Stromal cell of bone marrow (primary cell): ENCODE measurements at regions not wholly inside any gene's neighbourhood (a gene's known extent, or its start where the extent isn't known, plus 50 kb on each side); places are given as distances from the start of the nearest gene placed in this dataset.
"Not testable (repeated sequence)": the region's sequence is repeated elsewhere in the genome, so short reads cannot be mapped to it uniquely, and the experiment has no call there.

Experiments
- DNase-seq: peaks from one replicate; pipeline ENCODE4 v3.0.0-alpha.2; 2012; ENCODE audit warnings: low read depth

DNA sequence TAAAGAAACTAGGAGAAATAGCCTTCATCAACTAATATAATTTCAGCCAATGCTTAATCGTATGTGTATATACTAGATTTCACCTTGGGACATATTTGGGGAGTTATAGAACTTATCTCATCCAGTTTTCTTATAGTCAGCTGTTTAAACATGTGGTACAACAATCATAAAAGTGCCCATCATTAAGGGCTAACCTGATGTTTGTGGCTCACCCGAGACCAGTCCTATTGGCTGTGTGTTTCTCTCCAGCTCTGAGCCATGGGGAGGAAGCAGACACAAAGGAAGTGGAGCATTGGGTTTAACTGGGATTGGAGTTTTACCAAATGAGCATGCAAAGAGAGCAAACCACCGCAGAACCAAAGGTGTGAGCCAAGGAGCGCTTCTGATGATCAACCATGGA, 114.3 kb upstream of the KLF12 start:
- no peak for DNase-seq

DNA sequence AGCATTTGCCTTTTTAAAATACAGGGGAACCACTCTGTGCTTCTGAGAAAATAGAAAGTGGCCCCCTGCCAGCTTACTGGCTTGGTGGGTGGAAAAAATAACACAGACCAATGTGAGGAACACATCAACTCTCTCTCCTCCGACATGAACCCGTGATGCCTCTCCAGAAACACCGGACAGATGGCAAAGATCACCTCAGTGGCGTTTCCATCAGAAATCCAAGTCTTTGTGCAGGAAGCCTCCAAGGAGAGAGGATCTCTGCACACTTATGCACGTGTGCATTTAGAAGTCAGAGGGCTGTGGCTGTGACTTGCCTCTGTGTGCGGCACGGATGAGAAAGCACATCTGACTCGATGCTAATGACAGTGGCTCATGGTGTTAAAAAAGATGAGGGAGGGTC, 112.3 kb upstream of the KLF12 start:
- DNase-seq = peak; percentile 64

DNA sequence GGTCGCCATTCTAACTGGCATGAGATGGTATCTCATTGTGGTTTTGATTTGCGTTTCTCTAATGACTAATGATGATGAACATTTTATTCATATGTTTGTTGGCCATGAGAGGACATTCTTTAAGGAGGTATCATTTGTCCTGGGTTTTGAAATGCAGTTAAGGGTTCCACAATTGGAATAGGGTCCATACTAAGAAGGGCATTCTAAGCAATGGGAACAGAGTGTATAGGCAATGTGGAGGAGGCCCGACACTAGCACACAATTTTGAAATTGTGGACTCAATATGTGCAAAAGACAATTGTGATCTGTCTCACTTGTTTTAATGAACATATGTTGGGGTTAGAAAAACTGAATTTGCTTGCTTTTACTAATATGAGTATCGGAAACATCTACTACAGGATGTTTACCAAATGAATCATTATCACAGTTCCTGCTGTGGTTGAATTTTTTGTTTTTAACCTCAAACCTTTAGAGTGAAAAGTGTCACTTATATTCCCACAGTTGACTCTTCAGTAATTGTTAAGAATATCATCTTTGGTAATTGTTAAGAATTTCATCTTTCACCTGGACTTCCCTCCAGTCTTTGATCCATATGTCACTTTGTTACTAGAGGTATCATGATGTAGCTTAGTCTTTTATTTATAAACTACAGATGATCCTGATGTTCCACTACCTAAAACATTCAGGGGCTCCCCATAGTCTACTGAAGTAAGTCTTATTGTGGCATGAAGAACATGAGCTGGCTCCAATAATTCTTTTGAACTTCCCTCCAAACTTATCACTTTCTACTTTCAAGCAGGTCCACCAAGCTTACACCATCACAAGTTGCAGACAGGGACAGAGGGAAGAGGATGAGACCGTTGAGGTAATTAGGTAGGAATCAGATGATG, 109.7 kb upstream of the KLF12 start:
- peak; percentile 71 for DNase-seq

DNA sequence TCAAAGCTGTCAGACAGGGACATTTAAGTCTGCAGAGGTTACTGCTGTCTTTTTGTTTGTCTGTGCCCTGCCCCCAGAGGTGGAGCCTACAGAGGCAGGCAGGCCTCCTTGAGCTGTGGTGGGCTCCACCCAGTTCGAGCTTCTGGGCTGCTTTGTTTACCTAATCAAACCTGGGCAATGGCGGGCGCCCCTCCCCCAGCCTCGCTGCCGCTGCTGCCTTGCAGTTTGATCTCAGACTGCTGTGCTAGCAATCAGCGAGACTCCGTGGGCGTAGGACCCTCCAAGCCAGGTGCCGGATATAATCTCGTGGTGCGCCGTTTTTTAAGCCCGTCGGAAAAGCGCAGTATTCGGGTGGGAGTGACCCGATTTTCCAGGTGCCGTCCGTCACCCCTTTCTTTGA, 107.1 kb upstream of the KLF12 start:
- not testable (repeated sequence) for DNase-seq

DNA sequence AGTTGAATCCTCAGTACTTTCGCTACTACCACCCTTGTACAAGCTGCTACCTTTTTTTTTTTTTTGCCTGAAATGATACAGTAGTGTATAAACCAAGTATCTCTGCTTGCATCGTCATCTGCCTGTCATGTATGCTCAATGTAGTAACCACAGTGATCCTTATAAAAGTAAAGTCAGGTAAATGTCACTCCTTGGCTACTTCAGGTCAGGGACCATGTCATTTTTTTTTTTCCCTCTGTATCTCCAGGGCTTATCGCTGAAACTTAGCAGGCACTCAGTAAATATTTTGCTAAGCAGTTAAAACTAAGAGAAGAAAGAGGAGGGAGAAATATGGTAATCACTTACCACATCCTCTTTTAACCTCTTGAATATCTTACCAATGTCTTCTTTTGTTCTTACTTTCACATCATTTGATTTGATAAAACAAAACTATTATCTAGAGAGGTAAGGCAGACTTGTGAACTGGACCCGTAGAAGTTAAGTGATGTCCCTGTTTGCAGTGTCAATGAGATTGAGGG, 96.8 kb upstream of the KLF12 start:
- no peak for DNase-seq

DNA sequence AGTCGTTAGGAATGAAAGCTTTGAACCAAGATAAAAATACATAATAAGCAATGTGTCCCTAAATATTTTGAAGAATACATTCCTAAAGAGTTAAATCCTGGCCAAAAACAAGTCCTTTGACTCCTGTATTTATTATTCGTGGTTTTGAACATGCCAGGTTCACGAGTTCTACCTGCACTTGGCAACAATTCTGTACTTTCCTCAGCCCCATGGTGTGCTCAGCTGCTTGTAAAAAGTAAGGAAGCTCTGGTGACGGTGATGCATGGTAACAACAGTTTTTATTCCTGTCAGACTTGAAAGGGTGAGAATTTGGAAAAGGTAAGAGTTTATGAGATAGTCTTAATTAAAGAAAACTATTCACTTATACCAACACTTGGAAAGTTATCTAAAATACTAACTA, 95.0 kb upstream of the KLF12 start:
- DNase-seq = no peak

DNA sequence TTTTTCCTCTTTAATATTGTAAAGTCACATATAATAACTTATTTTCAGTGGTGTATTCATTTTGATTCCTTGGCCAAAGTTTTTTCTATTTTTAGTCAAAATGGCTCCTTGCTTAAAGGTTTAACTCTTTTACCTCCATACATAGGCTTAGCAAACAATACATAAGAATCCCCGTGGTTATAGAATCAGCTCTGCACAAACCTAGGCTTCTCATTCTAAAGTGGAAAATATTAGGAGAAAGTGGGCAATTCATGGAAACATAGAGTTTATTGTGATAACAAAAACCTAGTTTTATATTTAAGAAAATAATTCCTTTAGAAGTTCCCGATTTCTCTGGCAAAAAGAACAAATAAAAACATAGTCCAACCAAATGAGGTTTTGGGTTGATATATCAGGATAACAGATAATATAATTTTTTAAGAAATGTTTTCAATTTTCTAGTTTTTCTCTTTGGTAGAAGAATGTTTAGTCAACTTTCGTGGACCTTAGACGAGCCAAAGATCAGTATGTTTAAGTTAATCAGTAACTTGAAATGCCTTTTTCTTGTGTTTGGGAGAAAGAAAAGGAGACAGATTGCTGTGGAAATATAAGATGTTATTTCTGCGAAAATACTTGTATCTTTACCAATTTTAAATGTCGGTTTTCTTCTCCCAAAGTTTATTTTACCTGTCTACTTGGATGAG, 93.4 kb upstream of the KLF12 start:
- DNase-seq = no peak

DNA sequence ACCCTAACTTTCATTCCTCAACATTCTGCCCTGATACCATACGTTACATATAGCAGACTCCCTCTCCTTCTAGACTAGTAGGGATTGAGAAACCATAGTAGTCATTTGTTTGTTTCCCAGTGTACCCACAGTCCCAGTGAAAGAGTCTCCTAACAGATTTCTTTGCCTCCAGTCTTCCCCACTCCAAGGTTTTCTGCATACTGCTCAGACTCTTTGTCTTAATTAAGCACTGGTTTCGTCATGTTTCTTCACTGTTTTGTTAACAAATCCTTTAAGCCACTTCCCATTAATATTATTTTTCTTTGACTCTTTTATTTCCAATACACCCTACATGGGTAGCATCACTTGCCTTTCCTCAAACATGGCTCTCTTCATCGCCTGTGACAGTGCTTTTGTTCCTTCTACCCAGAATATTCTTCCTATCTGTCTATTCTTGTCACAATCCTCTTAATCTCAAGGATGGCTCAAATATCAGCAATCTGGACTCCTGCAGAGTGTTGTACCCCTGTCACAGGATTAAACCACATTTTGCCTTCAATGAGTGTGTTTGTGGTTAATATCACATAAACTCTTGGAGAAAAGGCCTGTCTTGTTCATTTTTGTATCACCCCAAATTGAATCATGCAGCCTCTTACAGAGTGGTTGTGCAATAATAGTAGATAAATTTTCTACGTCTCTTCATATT, 92.7 kb upstream of the KLF12 start:
- peak; percentile 63 for DNase-seq

DNA sequence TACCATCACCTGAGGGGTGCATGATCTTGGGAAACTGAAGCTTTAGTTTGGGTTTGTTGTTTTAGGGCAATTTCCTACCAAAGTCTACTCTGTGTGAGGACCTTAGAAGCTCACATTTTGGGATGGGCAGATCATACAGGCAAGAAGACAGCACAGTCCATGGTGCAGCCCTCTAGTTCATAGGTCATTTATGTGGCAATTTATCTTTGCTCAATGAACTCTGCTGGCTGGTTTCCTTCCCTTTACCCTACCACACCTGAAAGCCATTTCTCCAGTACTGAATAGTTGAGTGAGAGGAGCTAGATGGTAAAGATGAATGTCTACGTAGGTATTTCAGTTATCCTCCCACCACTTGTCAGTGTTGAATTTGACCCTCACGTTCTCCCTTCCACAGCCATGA, 87.5 kb upstream of the KLF12 start:
- DNase-seq = no peak

DNA sequence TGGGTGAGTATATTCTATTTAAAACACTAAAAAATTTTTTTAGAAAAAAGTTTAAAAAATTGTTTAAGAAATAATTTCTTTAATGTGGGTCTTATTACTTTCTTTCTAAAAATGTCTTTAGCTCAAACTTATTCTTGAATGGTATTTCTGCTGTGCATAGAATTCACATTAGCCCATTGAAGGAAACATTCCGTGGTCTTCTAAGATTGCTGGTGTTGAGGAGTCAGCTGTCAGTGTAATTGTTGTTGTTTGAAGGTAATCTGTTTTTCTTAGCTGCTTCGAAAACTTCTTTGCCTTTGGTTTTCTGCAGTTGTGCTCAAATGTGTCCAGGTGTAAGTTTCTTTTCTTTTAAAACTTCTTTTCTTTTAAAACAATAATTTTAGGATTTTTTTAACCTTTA, 85.4 kb upstream of the KLF12 start:
- DNase-seq = no peak

DNA sequence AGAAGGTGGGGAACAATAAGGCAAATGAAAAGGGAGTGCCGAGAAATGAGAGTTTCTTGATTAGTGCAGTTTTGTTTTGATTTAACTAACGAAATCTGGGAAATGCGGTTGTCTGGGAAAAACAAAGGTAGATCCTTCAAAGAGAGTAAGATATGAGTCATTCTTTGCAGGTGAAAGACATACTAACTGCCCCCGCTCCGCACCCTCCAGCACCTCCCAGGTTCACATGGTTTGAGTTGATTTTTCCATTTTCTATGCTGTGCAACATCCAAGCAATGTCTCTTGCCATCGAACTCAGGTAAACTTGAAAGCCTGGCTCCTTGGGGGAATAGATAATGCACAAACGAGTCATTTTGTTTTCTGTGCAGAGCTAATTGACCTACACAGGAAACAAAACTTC, 84.1 kb upstream of the KLF12 start:
- no peak for DNase-seq

DNA sequence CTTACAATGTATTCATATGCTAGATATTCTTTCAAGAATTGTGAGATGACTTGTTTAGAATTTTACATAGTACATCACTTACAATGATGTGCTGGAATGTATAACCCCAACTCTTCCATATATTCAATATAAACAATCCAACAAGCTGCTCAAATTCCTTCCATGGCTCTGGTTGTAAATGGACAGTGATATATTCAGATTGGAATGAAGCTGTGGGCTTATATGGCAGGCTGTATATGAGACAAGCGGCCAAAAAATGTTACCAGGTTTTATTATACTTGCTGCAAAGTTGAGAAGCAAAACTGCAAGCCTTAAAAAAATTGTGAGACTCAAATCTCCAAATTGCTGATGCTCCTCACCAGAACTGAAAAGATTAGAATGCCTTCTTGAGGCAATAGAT, 83.6 kb upstream of the KLF12 start:
- no peak for DNase-seq

DNA sequence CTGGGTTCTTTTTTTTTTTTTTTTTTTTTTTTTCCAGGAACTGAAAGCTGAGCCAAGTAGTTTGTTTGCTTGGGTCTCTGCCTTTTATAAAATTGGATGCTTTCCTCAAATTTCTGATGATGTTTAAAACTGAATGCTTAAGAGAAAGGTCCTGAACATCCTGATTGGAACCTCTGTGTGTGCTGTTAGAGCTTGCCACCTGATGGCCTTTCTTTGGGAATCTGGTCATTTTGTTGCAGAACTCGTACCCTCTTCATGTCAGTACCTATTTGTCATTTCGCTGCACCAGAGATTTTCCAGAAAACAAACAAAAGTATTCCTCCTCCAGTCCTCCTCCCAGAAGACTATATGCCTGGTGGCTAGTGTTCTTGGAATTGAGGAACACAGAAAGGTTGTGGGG, 81.2 kb upstream of the KLF12 start:
- no peak for DNase-seq

DNA sequence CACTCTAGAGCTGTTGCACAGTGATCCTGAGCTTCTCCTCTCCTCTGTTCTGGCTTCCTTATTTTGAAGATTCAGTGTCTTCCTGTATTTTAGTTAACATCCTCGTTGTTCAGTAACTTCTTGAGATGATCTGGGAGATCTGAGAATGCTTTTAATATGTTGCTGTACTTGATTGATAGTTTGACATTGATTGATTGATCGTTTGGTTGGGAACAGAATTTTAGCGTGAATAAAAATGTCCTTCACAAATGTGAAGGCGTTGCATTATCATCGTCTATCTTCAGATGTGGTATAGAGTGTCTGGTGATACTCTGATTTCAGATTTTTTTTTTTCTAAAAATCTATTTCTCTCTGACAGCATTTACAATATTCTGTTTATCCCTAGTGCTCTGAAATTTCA, 80.1 kb upstream of the KLF12 start:
- DNase-seq = no peak

DNA sequence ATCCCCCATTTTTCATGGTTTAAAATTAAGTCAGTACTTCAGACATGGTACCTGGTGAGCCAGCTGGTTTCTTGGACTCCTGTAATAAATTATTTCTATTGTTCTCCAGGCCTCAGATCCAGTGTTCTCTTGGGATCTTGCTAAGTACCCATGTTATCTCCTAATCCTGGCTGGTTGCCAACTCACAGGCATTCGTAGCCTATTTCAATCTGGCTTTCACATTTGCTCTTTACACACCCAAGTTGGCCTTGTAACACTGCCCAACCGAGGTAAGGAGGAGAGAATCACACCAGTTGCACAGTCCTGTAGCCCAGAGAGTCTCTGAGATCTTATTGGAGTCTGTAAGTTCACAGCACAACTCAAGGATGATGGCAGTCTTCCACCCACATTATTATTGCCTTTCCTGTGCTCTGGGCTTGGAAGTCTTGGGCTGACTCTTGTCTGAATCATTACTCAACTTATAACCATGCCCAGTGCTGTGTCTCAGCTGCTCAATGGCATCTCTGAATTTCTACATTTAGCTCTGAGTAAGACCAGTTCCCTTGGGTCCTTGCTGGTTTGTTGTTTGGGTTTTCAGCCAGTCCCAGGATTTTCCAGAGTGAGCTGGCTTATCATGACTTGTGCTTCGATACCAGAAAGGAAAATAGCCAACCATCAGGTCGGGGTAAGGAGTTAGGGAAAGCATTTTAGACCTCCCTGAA, 76.6 kb upstream of the KLF12 start:
- DNase-seq = peak; percentile 100

DNA sequence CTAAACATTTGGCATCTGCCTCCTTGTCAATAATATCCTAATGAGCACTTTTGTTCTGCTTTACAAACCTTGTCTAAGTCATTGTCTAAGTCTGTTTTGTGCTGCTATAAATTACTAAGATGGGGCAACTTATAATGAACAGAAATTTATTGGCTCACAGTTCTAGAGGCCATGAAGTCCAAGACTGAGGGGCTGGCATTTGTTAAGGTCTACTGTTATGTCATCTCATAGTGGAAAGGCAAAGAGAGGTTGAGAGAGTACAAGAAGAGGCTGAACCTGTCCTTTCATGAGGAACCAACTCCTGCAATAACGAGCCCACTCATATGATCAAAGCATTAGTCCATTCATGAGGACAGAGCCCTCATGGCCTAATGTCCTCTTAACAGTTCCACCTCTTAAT, 72.7 kb upstream of the KLF12 start:
- no peak for DNase-seq

DNA sequence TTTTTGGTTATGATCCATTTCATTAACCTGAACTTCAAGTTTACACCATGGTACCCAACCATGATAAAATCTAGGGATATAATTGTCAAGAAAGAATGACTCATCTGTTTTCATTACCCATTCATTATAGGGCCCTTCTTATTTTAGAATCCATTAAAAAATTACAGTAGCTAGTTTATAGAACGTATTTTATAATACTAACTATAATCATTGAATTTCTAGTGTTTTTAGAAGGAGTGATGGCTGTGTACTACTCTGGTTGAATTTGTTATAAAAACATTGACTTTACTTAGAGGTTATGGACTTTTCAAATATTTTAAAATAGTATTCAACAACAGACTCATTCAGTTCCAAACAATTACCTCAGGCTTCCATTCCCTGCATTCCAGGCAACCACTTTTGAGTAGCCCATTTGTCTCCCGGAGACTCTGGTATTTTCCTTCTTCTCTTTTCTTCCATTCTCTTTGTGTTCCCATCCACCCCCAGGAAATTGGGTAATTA, 71.9 kb upstream of the KLF12 start:
- DNase-seq = peak; percentile 80

DNA sequence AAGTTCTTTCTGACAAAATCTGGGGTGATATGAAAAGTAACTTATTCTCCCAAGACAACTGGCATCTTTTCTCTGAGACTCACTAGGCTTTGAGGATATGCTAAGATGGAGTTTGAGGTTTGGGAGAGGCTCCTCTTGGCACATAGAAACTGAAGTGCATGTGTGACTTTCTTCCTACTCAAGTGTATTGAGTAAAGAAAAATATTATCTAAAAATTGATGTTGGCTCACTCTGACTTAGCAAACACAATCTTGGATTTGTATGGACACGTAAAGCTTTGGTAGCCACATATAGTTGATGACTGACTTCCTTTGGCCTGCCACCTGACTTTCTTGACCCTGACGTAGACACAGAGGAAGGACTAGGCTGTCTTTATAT, 71.1 kb upstream of the KLF12 start:
- DNase-seq = peak; percentile 27

DNA sequence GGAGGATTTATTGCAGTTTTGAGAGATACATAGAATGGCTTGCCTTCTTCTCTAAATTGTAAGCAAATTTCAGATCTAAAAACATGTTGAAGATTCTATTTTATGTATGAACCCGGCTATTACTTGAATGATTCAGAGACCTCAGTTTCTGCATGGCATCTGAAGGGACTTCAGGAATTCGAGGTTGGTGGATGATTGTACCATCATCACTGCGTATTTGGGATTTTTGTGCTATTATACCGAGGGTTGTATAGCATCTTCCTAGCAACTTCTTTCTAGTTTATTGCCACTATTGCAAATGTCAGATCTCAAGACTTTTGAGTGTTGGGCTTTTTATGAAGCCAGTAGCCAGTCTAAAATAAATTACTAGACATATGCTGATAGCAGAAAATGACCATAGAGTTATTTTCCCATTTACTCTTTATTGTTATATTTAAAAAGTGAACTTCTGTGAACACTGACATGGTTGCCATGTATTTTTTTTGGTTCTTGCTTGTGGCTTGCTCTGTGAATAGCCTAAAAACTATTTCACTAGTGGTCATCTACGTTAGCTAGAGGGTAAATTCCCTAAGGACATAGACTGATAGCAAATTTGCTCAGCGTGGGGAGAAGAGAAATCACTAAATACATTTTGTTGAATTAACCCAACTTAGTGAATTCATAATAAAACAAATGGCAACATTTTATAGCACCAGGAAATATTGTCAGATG, 70.6 kb upstream of the KLF12 start:
- DNase-seq = peak; percentile 43

DNA sequence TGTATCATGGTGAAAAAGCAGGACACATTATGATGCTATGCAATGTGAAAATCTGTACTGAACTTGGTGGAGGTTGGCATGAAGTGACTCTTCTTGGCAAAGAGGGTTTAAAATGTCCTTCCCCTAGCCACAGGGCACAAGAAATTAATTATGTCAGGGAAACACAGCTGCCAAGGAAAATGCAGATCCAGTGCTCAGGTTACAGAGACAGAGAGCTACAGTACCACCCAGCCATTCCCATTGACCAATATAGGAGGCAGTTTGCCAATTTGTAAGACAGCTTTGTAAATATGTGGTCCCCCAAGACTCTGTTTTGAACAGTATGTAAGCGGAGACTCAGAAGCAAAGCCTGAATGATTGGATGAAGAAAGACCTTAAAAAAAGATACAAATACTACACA, 69.4 kb upstream of the KLF12 start:
- peak; percentile 39 for DNase-seq

DNA sequence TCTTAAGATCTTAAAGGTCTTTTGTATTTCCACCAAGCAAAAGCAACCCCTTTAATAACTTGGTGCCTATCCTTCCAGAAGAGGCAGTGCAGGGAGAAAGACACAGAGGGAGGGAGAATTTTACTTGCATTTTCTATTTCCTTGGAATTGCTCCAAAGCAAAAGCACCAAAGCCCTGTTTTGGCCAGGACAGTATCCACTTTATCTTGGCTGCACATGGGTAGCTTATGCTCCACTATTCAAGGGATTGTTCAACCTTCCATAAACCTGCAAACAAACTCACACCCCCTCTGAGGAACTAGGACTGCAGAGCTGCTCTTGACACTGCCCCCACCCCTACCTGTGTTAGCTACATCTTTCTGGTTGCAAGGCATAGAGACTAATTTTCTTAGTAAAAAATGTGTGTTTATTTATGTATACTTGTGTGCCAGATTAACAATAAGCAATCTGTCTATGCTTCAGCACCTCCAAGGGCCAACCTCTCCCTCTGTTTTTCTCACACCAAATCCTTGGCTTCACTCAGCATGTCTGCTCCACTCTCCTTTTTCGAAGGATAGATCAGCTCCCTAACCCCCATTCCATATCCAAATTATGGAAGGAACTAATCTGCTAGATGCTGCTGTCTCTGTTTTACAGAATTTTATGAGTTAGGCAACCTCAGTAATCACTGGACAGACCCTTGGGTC, 68.1 kb upstream of the KLF12 start:
- DNase-seq = no peak
